ENCODE measurements at regions not wholly inside any gene's neighbourhood (a gene's known extent, or its start where the extent isn't known, plus 50 kb on each side); places are given as distances from the start of the nearest gene placed in this dataset.

GRCh38 chr2:181310967-181311366, 146.2 kb upstream of the ITGA4 start:
- H3K9me3 ChIP-seq (ENCODE audit: insufficient read depth, low read length, severe bottlenecking), result no peaks in the 10 kb centered on the region
- ATAC-seq (ENCODE audit: insufficient read depth, low read depth), result no peak
- no peak for DNase-seq
- no peak overlapping the region for H3K4me2 ChIP-seq (ENCODE audit: insufficient read depth, low read length)
- peaks cover 93% of the 10 kb centered on the region for H3K4me1 ChIP-seq (ENCODE audit: insufficient read depth, low read length)
- TF ChIP-seq CTCF (IDR thresholded peaks at IDR 0.05; ENCODE audit: borderline replicate concordance, extremely low read depth, low read length, poor library complexity, severe bottlenecking), result no peak
- no peak for TF ChIP-seq EZH2 (IDR thresholded peaks at IDR 0.05; ENCODE audit: borderline replicate concordance, low read depth, low read length, severe bottlenecking)
- H3K27ac ChIP-seq (ENCODE audit: low read length), result peak overlapping the region; percentile 58; the same call in 1 of the 2 replicates
- H3K9ac ChIP-seq (ENCODE audit: low read depth, low read length), result no peak overlapping the region
- no peaks in the 10 kb centered on the region for H3K27me3 ChIP-seq (ENCODE audit: insufficient read depth, low read length, poor library complexity)
- peaks cover 17% of the 10 kb centered on the region for H3K79me2 ChIP-seq (ENCODE audit: insufficient read depth, low read length)
- H3K36me3 ChIP-seq (ENCODE audit: insufficient read depth, low read length), result no peaks in the 10 kb centered on the region
- H4K20me1 ChIP-seq (ENCODE audit: insufficient read depth, low read length), result no peaks in the 10 kb centered on the region
- H2AFZ ChIP-seq (ENCODE audit: low read depth, low read length), result no peak overlapping the region
- no peak overlapping the region for H3K4me3 ChIP-seq (ENCODE audit: low read depth in 1 of 2, low read length in 2 of 2)

- Histone ChIP-seq H3K27ac (ENCODE audit: low read length) (peak overlapping the region; percentile 44), H3K4me3 (ENCODE audit: low read depth in 1 of 2, low read length in 2 of 2) (no peak overlapping the region), H3K9ac (ENCODE audit: low read depth, low read length) (no peak overlapping the region), H3K79me2 (ENCODE audit: insufficient read depth, low read length) (peaks cover 17% of the 10 kb centered on the region), H2AFZ (ENCODE audit: low read depth, low read length) (no peak overlapping the region), H3K4me1 (ENCODE audit: insufficient read depth, low read length) (peaks cover 84% of the 10 kb centered on the region), H3K4me2 (ENCODE audit: insufficient read depth, low read length) (no peak overlapping the region), H3K9me3 (ENCODE audit: insufficient read depth, low read length, severe bottlenecking) (no peaks in the 10 kb centered on the region), H3K36me3 (ENCODE audit: insufficient read depth, low read length) (no peaks in the 10 kb centered on the region), H4K20me1 (ENCODE audit: insufficient read depth, low read length) (no peaks in the 10 kb centered on the region), H3K27me3 (ENCODE audit: insufficient read depth, low read length, poor library complexity) (no peaks in the 10 kb centered on the region)
- ATAC-seq (ENCODE audit: insufficient read depth, low read depth) (no peak), DNase-seq (no peak)
- TF ChIP-seq CTCF (IDR thresholded peaks at IDR 0.05; ENCODE audit: borderline replicate concordance, extremely low read depth, low read length, poor library complexity, severe bottlenecking) (no peak), EZH2 (IDR thresholded peaks at IDR 0.05; ENCODE audit: borderline replicate concordance, low read depth, low read length, severe bottlenecking) (no peak)
These were observed 145.3 kb upstream of the ITGA4 start for GRCh38 chr2:181311837-181312236.

GRCh38 chr2:181312515-181312927, 144.7 kb upstream of the ITGA4 start:
- no peak for TF ChIP-seq CTCF (IDR thresholded peaks at IDR 0.05; ENCODE audit: borderline replicate concordance, extremely low read depth, low read length, poor library complexity, severe bottlenecking)
- H3K36me3 ChIP-seq (ENCODE audit: insufficient read depth, low read length), result no peaks in the 10 kb centered on the region
- no peak for DNase-seq
- no peak overlapping the region for H2AFZ ChIP-seq (ENCODE audit: low read depth, low read length)
- H4K20me1 ChIP-seq (ENCODE audit: insufficient read depth, low read length), result no peaks in the 10 kb centered on the region
- H3K4me3 ChIP-seq (ENCODE audit: low read depth in 1 of 2, low read length in 2 of 2), result no peak overlapping the region
- H3K9ac ChIP-seq (ENCODE audit: low read depth, low read length), result peak overlapping the region; percentile 17; the same call in 1 of the 2 replicates
- no peak for ATAC-seq (ENCODE audit: insufficient read depth, low read depth)
- no peak overlapping the region for H3K4me2 ChIP-seq (ENCODE audit: insufficient read depth, low read length)
- H3K9me3 ChIP-seq (ENCODE audit: insufficient read depth, low read length, severe bottlenecking), result no peaks in the 10 kb centered on the region
- peak overlapping the region; percentile 68 for H3K27ac ChIP-seq (ENCODE audit: low read length)
- no peaks in the 10 kb centered on the region for H3K27me3 ChIP-seq (ENCODE audit: insufficient read depth, low read length, poor library complexity)
- peaks cover 17% of the 10 kb centered on the region for H3K79me2 ChIP-seq (ENCODE audit: insufficient read depth, low read length)
- peaks cover 77% of the 10 kb centered on the region for H3K4me1 ChIP-seq (ENCODE audit: insufficient read depth, low read length)

- Histone ChIP-seq H4K20me1 (ENCODE audit: insufficient read depth, low read length) (no peaks in the 10 kb centered on the region), H3K79me2 (ENCODE audit: insufficient read depth, low read length) (peaks cover 8% of the 10 kb centered on the region), H3K9ac (ENCODE audit: low read depth, low read length) (peak overlapping the region; percentile 30; the same call in 1 of the 2 replicates), H3K4me3 (ENCODE audit: low read depth in 1 of 2, low read length in 2 of 2) (no peak overlapping the region), H3K36me3 (ENCODE audit: insufficient read depth, low read length) (no peaks in the 10 kb centered on the region), H3K9me3 (ENCODE audit: insufficient read depth, low read length, severe bottlenecking) (no peaks in the 10 kb centered on the region), H3K27ac (ENCODE audit: low read length) (peak overlapping the region; percentile 71), H3K27me3 (ENCODE audit: insufficient read depth, low read length, poor library complexity) (no peaks in the 10 kb centered on the region), H3K4me1 (ENCODE audit: insufficient read depth, low read length) (peaks cover 64% of the 10 kb centered on the region), H2AFZ (ENCODE audit: low read depth, low read length) (no peak overlapping the region), H3K4me2 (ENCODE audit: insufficient read depth, low read length) (peak overlapping the region; percentile 41; the same call in 1 of the 2 replicates)
- DNase-seq, result no peak
- no peak for ATAC-seq (ENCODE audit: insufficient read depth, low read depth)
- TF ChIP-seq CTCF (IDR thresholded peaks at IDR 0.05; ENCODE audit: borderline replicate concordance, extremely low read depth, low read length, poor library complexity, severe bottlenecking) (no peak), EZH2 (IDR thresholded peaks at IDR 0.05; ENCODE audit: borderline replicate concordance, low read depth, low read length, severe bottlenecking) (no peak)
These were observed 143.3 kb upstream of the ITGA4 start for GRCh38 chr2:181313845-181314244.
